NT2/D1 (cell line): ENCODE measurements at regions not wholly inside any gene's neighbourhood (a gene's known extent, or its start where the extent isn't known, plus 50 kb on each side); places are given as distances from the start of the nearest gene placed in this dataset.

Experiments
- YY1 ChIP-seq: IDR thresholded peaks from 2 replicates; pipeline ENCODE4 v1.6.1; 2011; ENCODE audit not compliant: insufficient read length, insufficient read depth
- ZNF274 ChIP-seq: IDR thresholded peaks from 2 replicates; pipeline ENCODE4 v1.6.1; 2011; ENCODE audit warnings: mild to moderate bottlenecking, low read depth, low read length

- no peak for TF ChIP-seq YY1
- TF ChIP-seq ZNF274: no peak
Measured at GRCh38 chr2:221263573-221263972, 308.5 kb downstream of the EPHA4 start.
